Gastroesophageal sphincter (tissue), 4 donors: ENCODE measurements at regions not wholly inside any gene's neighbourhood (a gene's known extent, or its start where the extent isn't known, plus 50 kb on each side); places are given as distances from the start of the nearest gene placed in this dataset.

Experiments used
- ATAC-seq: fragments of 150-250 bp; one replicate; pipeline ENCODE4 v1.9.1; 2016; ENCODE audit warnings: mild to moderate bottlenecking, moderate library complexity
- H3K27ac ChIP-seq, 4 donors: fragments of 200-600 bp; sonication (generic) in 3 of 4; 1 replicate in 3 of 4; 2 replicates in 1 of 4; pipeline ENCODE4 v1.5.1; 2016 to 2019
- H3K27me3 ChIP-seq: fragments of 200-600 bp; sonication (generic); one replicate; pipeline ENCODE4 v1.5.1; 2019
- H3K36me3 ChIP-seq, 2 donors: fragments of 200-600 bp; sonication (generic); one replicate each; pipeline ENCODE4 v1.5.1; 2019; ENCODE audit warnings: control low read depth in 1 of 2
- H3K4me1 ChIP-seq, 3 donors: fragments of 200-600 bp; sonication (generic); 1 replicate in 2 of 3; 2 replicates in 1 of 3; pipeline ENCODE4 v1.5.1; 2016 to 2019; ENCODE audit warnings: control low read depth in 2 of 3
- H3K4me3 ChIP-seq, 2 donors: fragments of 200-600 bp; sonication (generic); one replicate each; pipeline ENCODE4 v1.5.1; 2019; ENCODE audit warnings: mild to moderate bottlenecking in 1 of 2, moderate library complexity in 1 of 2
- H3K9me3 ChIP-seq, 3 donors: fragments of 200-600 bp; sonication (generic); one replicate each; pipeline ENCODE4 v1.5.1; 2017 to 2019; ENCODE audit warnings: control low read depth in 2 of 3
- EP300 ChIP-seq: sonication (generic); formaldehyde crosslinking; IDR thresholded peaks from one replicate; pipeline ENCODE4 v1.6.1; 2017; ENCODE audit warnings: antibody characterized with exemption, mild to moderate bottlenecking
- POLR2A ChIP-seq, 2 donors: fragments of 450-650 bp; IDR thresholded peaks; one replicate each; pipeline ENCODE4 v1.6.1; 2017; ENCODE audit warnings: antibody characterized with exemption in 2 of 2, mild to moderate bottlenecking in 2 of 2, moderate library complexity in 1 of 2
- POLR2AphosphoS5 ChIP-seq: sonication (generic); formaldehyde crosslinking; IDR thresholded peaks from one replicate; pipeline ENCODE4 v1.6.1; 2017; ENCODE audit warnings: antibody characterized with exemption
- WGBS, 2 donors: methylation state at CpG; one replicate each; pipeline ENCODE4 v1.1.5; 2018; ENCODE audit warnings: low coverage in 1 of 2; 5-methylcytosine and 5-hydroxymethylcytosine counted together
- TF ChIP-seq, protein P1 (sequence below), 4 experiments: fragments of 200-600 bp in 2 of 4; fragments of 450-650 bp in 2 of 4; sonication (generic) in 1 of 4; IDR thresholded peaks; one replicate each; pipeline ENCODE4 v1.5.1; 2017 to 2019; ENCODE audit warnings: antibody characterized with exemption in 4 of 4, mild to moderate bottlenecking in 2 of 4, moderate library complexity in 2 of 4

- H3K36me3 ChIP-seq: no peaks in the 10 kb centered on the region
- TF ChIP-seq POLR2AphosphoS5: no peak
- 92 to 93% methylated on average over 1 of the region's 1 CpG for whole genome bisulfite sequencing, 2 donors
- no peak overlapping the region for H3K4me3 ChIP-seq
- H3K27me3 ChIP-seq: no peaks in the 10 kb centered on the region
- H3K4me1 ChIP-seq: peaks cover 0 to 10% (median 0%) of the 10 kb centered on the region in 3 donors
- no peak overlapping the region for H3K27ac ChIP-seq
- ATAC-seq: no peak
- no peaks in the 10 kb centered on the region for H3K9me3 ChIP-seq
These were observed 367.6 kb downstream of the CDH11 start for GRCh38 chr16:64754279-64754678.

DNA sequence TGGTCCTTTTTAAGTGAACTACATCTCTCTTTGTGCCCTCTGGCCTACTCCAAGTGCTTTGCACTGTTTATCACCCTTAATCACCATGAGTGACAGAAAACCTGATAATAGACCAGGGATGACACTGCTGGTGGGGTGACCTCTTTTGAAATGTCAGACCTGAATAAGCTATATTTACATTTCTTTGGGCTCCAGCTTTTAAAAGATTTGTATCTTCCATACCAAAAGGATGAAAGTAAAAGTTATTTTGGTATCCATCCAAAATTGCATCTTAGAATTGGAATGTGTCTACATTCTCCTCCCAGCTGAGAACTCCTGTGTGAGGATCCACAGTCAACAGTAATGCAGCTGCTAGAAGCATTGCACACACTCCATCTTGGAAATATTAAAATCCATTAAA, 370.0 kb downstream of the CDH11 start:
- no peak for ATAC-seq
- H3K4me1 ChIP-seq: peaks cover 0 to 10% (median 0%) of the 10 kb centered on the region in 3 donors
- H3K36me3 ChIP-seq: no peaks in the 10 kb centered on the region
- no peaks in the 10 kb centered on the region for H3K27me3 ChIP-seq
- TF ChIP-seq, protein P1, sequence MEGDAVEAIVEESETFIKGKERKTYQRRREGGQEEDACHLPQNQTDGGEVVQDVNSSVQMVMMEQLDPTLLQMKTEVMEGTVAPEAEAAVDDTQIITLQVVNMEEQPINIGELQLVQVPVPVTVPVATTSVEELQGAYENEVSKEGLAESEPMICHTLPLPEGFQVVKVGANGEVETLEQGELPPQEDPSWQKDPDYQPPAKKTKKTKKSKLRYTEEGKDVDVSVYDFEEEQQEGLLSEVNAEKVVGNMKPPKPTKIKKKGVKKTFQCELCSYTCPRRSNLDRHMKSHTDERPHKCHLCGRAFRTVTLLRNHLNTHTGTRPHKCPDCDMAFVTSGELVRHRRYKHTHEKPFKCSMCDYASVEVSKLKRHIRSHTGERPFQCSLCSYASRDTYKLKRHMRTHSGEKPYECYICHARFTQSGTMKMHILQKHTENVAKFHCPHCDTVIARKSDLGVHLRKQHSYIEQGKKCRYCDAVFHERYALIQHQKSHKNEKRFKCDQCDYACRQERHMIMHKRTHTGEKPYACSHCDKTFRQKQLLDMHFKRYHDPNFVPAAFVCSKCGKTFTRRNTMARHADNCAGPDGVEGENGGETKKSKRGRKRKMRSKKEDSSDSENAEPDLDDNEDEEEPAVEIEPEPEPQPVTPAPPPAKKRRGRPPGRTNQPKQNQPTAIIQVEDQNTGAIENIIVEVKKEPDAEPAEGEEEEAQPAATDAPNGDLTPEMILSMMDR (IDR thresholded peaks at IDR 0.05): no peak
- no peak for TF ChIP-seq EP300
- no peak for TF ChIP-seq POLR2A (IDR thresholded peaks at IDR 0.05)
- TF ChIP-seq POLR2AphosphoS5: no peak
- no peaks in the 10 kb centered on the region for H3K9me3 ChIP-seq
- peak overlapping the region in 1 of 4 donors; percentile 42 for H3K27ac ChIP-seq
- no peak overlapping the region for H3K4me3 ChIP-seq

DNA sequence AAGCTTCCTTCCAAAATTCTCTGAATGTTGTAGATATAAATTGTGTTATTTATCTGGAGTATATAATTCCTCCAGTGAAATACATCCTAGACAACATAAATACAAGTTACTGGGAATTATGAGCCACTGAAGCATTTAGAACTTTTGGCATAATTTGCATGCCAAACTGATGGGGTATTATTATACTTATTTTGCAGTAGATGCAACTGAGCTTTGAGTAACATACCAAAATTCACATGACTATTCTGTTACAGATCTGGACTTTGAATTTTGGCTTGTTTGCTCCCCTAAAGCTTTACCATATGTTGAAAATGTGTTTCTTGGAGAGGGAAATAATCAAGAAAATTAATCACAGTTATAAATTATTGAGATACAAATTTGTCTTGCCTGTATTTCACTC, 372.5 kb downstream of the CDH11 start:
- Histone ChIP-seq H3K27ac (no peak overlapping the region), H3K4me1 (peaks cover 0 to 28% (median 0%) of the 10 kb centered on the region in 3 donors), H3K4me3 (no peak overlapping the region), H3K9me3 (no peaks in the 10 kb centered on the region), H3K27me3 (no peaks in the 10 kb centered on the region), H3K36me3 (no peaks in the 10 kb centered on the region)
- ATAC-seq: no peak
- TF ChIP-seq POLR2A (IDR thresholded peaks at IDR 0.05) (no peak), POLR2AphosphoS5 (no peak), EP300 (no peak)
- TF ChIP-seq, protein P1 (IDR thresholded peaks at IDR 0.05): no peak

DNA sequence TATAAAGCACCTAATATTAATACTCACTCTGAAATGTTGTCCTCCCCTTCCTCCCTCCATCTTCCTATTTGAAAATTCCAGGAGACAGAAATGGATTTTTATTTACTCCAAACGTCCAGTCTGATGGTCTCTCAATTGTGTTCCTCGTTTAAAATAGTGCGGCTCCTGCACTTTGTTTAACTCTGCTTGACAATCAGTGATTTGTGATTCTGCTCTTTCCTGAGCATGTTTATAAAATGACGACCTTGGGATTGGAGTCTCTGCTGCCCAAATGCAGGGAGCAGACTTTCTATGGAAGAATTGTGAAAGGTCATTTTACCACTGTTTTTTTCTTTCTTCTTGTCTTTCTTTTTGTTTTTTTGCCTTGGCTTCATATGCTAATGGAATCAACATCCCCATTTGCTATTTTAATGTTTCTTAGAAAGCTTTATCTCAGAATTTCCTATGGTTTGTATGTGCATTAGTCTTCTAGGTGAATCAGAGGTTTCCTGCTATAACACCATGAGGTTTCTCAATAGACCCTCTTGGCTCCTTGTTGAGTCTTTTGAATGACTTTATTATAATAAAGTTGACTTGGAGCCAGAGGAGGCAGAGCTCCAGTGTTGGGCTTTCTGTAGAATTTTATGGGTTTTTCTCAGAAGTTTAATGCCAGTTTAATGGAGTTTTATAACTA, 376.5 kb downstream of the CDH11 start:
- H3K4me3 ChIP-seq: no peak overlapping the region
- H3K27ac ChIP-seq: peak overlapping the region in 2 of 4 donors; percentile 6 to 30
- TF ChIP-seq, protein P1 (IDR thresholded peaks at IDR 0.05): no peak
- peak; percentile 55 for TF ChIP-seq POLR2AphosphoS5
- 0 to 3% methylated on average over 4 of the region's 4 CpGs for WGBS, 2 donors
- ATAC-seq: no peak
- no peaks in the 10 kb centered on the region for H3K9me3 ChIP-seq
- H3K27me3 ChIP-seq: no peaks in the 10 kb centered on the region
- peaks cover 0 to 18% (median 0%) of the 10 kb centered on the region in 3 donors for H3K4me1 ChIP-seq
- H3K36me3 ChIP-seq: no peaks in the 10 kb centered on the region

DNA sequence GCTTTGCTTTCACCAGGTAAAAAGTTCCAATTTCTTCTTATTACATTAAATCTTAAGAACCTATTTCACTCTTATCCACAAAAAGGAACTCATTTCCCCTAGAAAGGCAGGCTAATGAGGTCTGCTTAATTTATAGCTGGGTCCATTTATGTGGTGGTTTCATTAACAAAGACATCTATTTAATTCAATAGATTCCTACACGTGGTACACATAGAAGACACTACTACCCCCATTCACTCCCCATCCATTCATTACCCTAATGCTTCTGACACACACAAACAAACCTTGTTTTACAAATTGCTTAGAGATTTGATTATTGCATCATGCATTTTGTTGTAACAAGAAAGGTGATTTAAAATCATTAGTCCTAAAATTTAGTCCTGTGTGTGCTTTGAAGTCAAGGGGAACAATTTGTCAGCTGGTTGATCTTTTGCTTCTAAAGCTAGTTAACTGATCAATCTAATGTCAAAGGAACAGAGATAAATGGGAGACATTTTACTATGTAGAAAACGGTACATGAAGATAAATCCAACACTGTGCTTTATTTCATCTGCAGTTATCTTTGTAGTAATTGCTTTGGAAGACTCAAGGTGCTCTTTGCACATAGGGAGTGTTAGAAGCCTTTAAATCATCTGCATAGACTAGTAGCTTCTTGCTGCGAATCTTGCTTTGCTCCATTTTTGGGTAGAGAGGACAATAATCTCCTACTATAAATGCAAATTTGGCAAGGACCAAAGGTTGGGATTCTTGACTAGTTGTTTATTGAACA, 379.2 kb downstream of the CDH11 start:
- peaks cover 0 to 18% (median 0%) of the 10 kb centered on the region in 3 donors for H3K4me1 ChIP-seq
- H3K9me3 ChIP-seq: no peaks in the 10 kb centered on the region
- no peak overlapping the region for H3K27ac ChIP-seq
- TF ChIP-seq POLR2A (IDR thresholded peaks at IDR 0.05) (no peak), POLR2AphosphoS5 (no peak), EP300 (no peak)
- TF ChIP-seq, protein P1 (IDR thresholded peaks at IDR 0.05): no peak
- no peaks in the 10 kb centered on the region for H3K27me3 ChIP-seq
- WGBS, 2 donors: 72 to 74% methylated on average over 3 of the region's 3 CpGs
- ATAC-seq: no peak
- no peaks in the 10 kb centered on the region for H3K36me3 ChIP-seq
- no peak overlapping the region for H3K4me3 ChIP-seq
